Hematopoietic multipotent progenitor cell treated with erythropoietin and hydrocortisone succinate and interleukin-3 and kit ligand, for 17 days (in vitro differentiated cells): ENCODE measurements at regions not wholly inside any gene's neighbourhood (a gene's known extent, or its start where the extent isn't known, plus 50 kb on each side); places are given as distances from the start of the nearest gene placed in this dataset.

Experiments used
- DNase-seq: peaks from one replicate; pipeline ENCODE4 v3.0.0-alpha.2; 2015; ENCODE audit warnings: low spot score

- DNase-seq: no peak
Observed at GRCh38 chr1:110765640-110766335, 91.0 kb upstream of the KCNA3 start.

- DNase-seq: no peak
Observed at GRCh38 chr1:110763149-110763548, 88.4 kb upstream of the KCNA3 start.

- DNase-seq: no peak
Observed at GRCh38 chr1:110760321-110760720, 85.6 kb upstream of the KCNA3 start.

GRCh38 chr1:110756506-110756905, 81.8 kb upstream of the KCNA3 start:
- no peak for DNase-seq

- DNase-seq: no peak
Observed at GRCh38 chr1:110752941-110753725, 78.4 kb upstream of the KCNA3 start.

- no peak for DNase-seq
Observed at GRCh38 chr1:110750562-110750961, 75.8 kb upstream of the KCNA3 start.

GRCh38 chr1:110749960-110750359, 75.2 kb upstream of the KCNA3 start:
- no peak for DNase-seq

- DNase-seq: no peak
Observed at GRCh38 chr1:110746644-110747259, 72.0 kb upstream of the KCNA3 start.

GRCh38 chr1:110743397-110743796, 68.7 kb upstream of the KCNA3 start:
- DNase-seq: no peak

GRCh38 chr1:110736900-110737605, 62.3 kb upstream of the KCNA3 start:
- no peak for DNase-seq

- DNase-seq: no peak
Observed at GRCh38 chr1:110734133-110734680, 59.5 kb upstream of the KCNA3 start.

- no peak for DNase-seq
Observed at GRCh38 chr1:110731529-110731928, 56.8 kb upstream of the KCNA3 start.

GRCh38 chr1:110728388-110729001, 53.8 kb upstream of the KCNA3 start:
- DNase-seq: no peak

- DNase-seq: no peak
Observed at GRCh38 chr1:110727246-110727645, 52.5 kb upstream of the KCNA3 start.

GRCh38 chr1:110726755-110727154, 52.0 kb upstream of the KCNA3 start:
- DNase-seq: no peak
